DMS 273 (cell line): ENCODE measurements at regions not wholly inside any gene's neighbourhood (a gene's known extent, or its start where the extent isn't known, plus 50 kb on each side); places are given as distances from the start of the nearest gene placed in this dataset.
"Not testable (repeated sequence)": the region's sequence is repeated elsewhere in the genome, so short reads cannot be mapped to it uniquely, and the experiment has no call there.

Experiments
- DNase-seq: peaks from one replicate; lab custom pipeline; 2025; ENCODE audit not compliant: unreplicated experiment; lab: John Stamatoyannopoulos, UW

- no peak for DNase-seq
These were observed 85.6 kb downstream of the OLFM1 start for GRCh38 chr9:135173066-135173465.

DNA sequence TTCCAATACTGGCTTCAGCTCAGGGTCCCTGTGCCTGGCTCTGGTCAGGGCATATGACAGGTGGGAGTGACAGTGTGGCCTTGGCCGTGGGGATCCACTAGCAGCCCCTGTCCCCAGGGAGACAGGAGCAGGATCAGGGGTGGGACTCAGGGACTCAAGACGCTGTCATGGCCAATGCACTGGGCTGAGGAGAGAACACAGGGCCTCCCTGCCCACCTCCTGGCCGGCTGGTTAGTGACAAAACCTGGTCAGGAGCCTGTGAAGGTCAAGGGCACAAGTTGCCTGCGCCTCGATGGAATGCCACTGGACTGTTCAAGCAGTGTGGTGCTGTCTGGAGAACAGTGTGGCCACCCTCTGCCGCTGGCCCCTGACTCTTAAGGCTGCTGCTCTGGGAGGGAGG is 86.8 kb downstream of the OLFM1 start:
- no peak for DNase-seq

GRCh38 chr9:135174981-135175380 is 87.5 kb downstream of the OLFM1 start:
- DNase-seq, result no peak

- DNase-seq, result no peak
These were observed 88.8 kb downstream of the OLFM1 start for GRCh38 chr9:135176284-135176683.

DNA sequence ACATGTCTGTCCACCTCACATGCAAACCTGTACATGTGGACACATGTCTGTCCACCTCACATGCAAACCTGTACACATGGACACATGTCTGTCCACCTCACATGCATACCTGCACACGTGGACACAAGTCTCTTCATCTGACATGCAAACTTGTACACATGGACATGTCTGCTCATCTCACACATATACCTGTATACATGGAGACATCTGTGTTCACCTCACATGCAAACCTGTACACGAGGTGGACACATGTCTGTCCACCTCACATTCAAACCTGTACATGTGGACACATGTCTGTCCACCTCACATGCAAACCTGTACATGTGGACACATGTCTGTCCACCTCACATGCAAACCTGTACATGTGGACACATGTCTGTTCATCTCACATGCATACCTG is 90.1 kb downstream of the OLFM1 start:
- not testable (repeated sequence) for DNase-seq

DNA sequence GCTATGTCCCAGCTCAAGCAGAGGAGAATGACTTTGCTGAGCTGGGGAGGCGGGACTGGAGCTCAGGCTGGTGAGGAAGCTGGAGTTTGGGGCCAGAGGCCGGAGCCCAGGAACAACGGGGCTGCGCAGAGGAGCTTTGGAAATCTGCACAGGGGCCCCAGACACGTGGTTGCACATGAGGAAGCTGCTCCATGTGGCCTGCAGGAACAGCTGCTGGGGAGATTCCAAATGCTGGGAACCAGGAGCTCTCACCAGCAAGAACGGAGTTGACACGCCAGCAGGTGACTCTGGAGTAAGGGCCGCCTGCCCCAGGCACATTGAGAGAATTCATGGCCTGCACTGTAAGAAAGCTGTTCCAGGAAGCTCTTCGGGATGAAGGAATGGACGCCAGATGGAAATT is 91.0 kb downstream of the OLFM1 start:
- peak; percentile 23 for DNase-seq

GRCh38 chr9:135179041-135179440 is 91.6 kb downstream of the OLFM1 start:
- no peak for DNase-seq

DNA sequence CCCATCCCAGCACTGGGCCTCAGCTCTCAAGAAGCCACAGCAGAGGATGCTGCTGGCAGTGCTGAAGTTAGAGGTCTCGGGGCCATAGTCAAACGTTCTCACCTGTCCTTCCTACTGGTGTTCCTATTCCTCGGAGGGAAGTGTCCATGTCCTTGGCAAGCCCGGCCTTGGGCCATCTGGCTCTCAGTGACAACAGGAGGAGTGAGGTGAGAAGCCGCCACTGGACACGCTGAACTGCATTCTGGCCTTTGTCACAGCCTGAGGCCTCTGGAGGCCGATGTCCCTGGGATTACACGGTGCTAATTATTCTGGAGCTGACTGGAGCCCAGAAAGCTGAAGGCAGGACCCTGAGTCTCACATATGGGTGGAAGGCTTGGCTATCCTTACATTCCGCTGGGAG is 92.5 kb downstream of the OLFM1 start:
- DNase-seq, result no peak

- no peak for DNase-seq
These were observed 93.1 kb downstream of the OLFM1 start for GRCh38 chr9:135180586-135180985.

DNA sequence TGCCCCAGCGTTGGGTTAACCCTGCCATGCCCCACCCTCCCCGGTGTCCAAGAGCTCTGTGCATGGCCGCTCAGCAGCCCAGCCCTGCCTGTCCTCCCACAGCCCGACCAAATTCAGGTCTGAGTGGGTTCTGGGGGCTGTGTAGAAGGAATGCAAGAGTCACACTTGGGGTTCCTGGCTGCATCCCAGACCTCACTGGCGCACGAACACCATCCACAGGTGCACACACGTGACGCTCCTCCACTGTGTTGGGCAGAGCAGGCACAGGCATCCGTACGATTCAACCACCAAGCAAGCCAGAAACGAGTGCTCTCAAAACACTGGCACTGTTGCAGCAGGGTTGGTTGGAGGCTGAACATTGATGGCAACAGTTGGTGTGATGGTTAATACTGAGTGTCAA is 93.9 kb downstream of the OLFM1 start:
- no peak for DNase-seq

- DNase-seq, result not testable (repeated sequence)
These were observed 94.4 kb downstream of the OLFM1 start for GRCh38 chr9:135181841-135182240.

DNA sequence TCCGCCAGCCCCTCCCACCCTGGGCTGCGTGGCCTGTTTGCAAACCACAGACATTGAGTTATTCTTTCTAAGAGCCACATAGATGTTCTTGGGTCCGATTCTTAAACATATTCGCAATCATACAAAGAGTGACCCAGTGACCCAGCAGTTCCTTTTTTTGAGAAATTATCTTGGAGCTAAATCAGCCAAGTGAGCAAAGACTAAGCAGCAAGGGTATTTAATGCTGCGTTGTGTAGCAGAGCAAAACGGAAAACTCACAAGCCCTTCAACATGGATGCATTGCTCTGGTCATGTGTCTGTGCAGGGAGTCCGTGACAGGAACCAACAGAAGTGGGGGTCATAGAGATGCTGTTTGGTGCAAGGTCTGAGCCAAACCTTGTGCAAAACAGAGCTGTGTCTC is 95.6 kb downstream of the OLFM1 start:
- no peak for DNase-seq

DNA sequence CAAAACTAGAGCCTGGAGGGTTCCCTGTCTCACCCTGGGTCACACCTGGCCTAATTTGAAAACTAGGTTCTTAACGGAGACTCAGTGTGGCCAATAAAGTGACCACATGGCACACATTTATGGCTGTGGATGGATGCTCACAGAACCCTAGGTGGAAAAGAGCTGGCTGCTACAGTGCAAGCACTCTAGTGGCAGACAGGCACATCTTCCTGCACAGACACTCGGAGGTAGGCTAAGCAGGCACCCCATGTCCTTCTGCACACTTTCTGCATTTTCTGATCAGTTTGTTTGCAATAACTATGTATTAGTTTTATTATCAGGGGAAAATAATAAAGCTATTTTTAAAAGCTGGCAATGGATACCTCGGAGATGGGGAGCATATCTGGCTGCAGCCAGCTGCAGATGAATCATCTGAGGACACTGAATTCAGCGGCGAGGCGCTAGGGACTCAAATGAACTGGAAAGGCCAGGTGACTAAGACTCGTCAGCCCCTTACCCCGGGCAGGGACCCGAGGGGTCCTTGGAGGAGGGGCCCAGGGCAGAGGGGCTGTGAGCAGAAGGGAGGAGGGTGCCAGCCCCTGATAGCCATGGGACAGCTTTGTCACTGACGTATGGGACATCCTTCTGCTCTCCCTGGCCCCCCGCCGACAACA is 96.2 kb downstream of the OLFM1 start:
- no peak for DNase-seq

- DNase-seq, result no peak
These were observed 96.9 kb downstream of the OLFM1 start for GRCh38 chr9:135184181-135185053.

DNA sequence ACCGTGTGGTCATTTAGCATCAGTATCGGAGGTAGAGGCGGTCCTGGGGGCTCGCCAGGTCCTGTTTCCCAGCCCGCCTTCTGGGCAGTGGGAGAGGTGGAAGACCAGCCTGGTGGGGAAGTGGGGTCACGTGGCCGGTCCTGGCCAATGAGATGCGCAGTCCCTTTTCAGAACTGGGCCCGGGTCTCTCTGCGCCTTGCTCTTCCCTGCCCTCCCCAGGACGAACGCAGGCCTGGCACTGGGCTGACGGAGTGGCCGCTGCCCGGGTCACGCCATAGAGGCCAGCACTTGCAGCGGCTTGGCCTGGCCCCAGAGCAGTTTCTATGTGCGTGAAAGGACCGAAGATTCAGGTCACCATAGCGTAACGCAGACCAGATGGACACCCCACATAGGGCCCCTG is 97.6 kb downstream of the OLFM1 start:
- DNase-seq, result no peak

- peak; percentile 25 for DNase-seq
These were observed 99.0 kb downstream of the OLFM1 start for GRCh38 chr9:135186248-135187164.

GRCh38 chr9:135187365-135187764 is 99.9 kb downstream of the OLFM1 start:
- no peak for DNase-seq

DNA sequence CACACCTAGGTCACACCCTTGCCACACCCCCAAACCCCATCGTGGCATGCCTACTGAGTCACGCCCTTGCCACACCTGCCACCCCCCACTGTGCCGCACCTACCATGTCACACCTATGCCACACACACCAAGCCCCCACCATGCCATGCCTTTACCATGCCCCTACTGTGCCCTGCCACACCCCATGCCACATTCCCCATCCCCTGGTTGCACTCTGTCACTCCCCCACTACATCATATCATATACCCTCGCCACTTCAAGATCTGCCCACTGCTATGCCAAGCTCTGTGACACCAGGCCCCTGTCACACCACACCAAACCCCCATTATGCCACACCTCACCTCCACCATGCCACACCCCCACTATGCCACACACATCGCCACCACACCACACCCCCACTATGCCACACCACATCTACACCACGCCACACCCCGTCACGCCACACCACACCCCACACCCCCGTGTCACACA is 101.2 kb downstream of the OLFM1 start:
- DNase-seq, result no peak

DNA sequence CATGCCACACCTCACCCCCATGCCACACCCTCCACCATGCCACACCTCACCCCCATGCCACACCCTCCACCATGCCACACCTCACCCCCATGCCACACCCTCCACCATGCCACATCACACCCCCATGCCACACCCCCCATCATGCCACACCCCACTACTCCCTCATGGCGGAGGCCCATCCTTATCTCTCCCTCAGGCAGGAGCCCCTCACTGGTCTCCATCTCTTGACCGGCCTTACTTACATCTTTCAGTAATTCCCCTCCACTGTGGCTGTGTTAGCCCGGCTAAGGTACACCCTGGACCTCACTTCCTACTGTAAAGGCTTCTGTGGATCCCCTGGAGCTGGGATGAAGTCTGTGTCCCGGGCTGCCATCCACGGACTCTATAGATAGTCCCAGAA is 102.0 kb downstream of the OLFM1 start:
- DNase-seq, result no peak

- DNase-seq, result no peak
These were observed 103.5 kb downstream of the OLFM1 start for GRCh38 chr9:135190789-135191577.

- DNase-seq, result no peak
These were observed 105.2 kb downstream of the OLFM1 start for GRCh38 chr9:135192686-135193085.
